Gastrocnemius medialis (tissue), 4 donors: ENCODE measurements at regions not wholly inside any gene's neighbourhood (a gene's known extent, or its start where the extent isn't known, plus 50 kb on each side); places are given as distances from the start of the nearest gene placed in this dataset.

ENCODE experiments used
- POLR2A ChIP-seq, 2 donors: fragments of 450-650 bp; IDR thresholded peaks; one replicate each; pipeline ENCODE4 v1.6.1; 2017; ENCODE audit warnings: antibody characterized with exemption in 2 of 2, mild to moderate bottlenecking in 2 of 2, moderate library complexity in 2 of 2
- TF ChIP-seq, protein P1 (sequence below), 5 experiments: fragments of 450-650 bp in 3 of 5; fragments of 200-600 bp in 2 of 5; sonication (generic) in 2 of 5; IDR thresholded peaks in 4 of 5; conservative IDR thresholded peaks in 1 of 5; 1 replicate in 4 of 5; 2 replicates in 1 of 5; pipeline ENCODE4 v1.5.1; 2016 to 2019; ENCODE audit warnings: antibody characterized with exemption in 5 of 5, mild to moderate bottlenecking in 3 of 5, moderate library complexity in 3 of 5

DNA sequence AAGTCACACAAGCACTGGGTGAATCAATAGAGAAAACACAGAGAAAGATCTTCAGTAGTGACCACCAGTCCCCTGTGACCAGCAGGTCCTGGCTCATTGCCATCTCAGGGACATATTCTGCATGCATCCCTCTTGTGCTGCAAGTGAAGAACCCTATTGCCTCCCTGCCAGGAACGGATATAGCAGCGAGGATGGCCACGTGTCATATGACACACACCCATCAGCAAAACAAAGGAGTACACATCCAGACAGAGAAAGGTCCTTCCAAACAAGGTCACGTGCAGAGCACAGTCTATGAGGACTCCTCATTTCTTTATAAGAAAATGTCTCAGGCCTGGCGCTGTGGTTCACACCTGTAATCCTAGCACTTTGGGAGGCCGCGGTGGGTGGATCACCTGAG, 638.4 kb downstream of the FLRT2 start:
- TF ChIP-seq, protein P1, sequence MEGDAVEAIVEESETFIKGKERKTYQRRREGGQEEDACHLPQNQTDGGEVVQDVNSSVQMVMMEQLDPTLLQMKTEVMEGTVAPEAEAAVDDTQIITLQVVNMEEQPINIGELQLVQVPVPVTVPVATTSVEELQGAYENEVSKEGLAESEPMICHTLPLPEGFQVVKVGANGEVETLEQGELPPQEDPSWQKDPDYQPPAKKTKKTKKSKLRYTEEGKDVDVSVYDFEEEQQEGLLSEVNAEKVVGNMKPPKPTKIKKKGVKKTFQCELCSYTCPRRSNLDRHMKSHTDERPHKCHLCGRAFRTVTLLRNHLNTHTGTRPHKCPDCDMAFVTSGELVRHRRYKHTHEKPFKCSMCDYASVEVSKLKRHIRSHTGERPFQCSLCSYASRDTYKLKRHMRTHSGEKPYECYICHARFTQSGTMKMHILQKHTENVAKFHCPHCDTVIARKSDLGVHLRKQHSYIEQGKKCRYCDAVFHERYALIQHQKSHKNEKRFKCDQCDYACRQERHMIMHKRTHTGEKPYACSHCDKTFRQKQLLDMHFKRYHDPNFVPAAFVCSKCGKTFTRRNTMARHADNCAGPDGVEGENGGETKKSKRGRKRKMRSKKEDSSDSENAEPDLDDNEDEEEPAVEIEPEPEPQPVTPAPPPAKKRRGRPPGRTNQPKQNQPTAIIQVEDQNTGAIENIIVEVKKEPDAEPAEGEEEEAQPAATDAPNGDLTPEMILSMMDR (IDR thresholded peaks at IDR 0.05 in 4 of 5, conservative IDR thresholded peaks at IDR 0.05 in 1 of 5), result no peak
- TF ChIP-seq POLR2A (IDR thresholded peaks at IDR 0.05), result no peak
